ENCODE measurements at regions not wholly inside any gene's neighbourhood (a gene's known extent, or its start where the extent isn't known, plus 50 kb on each side); places are given as distances from the start of the nearest gene placed in this dataset.

- DNase-seq (ENCODE audit: low read depth): no peak
- no peak overlapping the region for H3K4me3 ChIP-seq (ENCODE audit: control insufficient read depth, low read depth, low read length)
- TF ChIP-seq CTCF (IDR thresholded peaks at IDR 0.05; ENCODE audit: control insufficient read depth, insufficient read depth, low read depth, low read length, missing control alignments): no peak
These were observed 145.4 kb upstream of the MPDZ start for GRCh38 chr9:13424872-13425271.

- no peak for TF ChIP-seq CTCF (IDR thresholded peaks at IDR 0.05; ENCODE audit: control insufficient read depth, insufficient read depth, low read depth, low read length, missing control alignments)
- DNase-seq (ENCODE audit: low read depth): no peak
- no peak overlapping the region for H3K4me3 ChIP-seq (ENCODE audit: control insufficient read depth, low read depth, low read length)
These were observed 144.7 kb upstream of the MPDZ start for GRCh38 chr9:13424204-13424603.

- no peak for DNase-seq (ENCODE audit: low read depth)
- no peak for TF ChIP-seq CTCF (IDR thresholded peaks at IDR 0.05; ENCODE audit: control insufficient read depth, insufficient read depth, low read depth, low read length, missing control alignments)
- no peak overlapping the region for H3K4me3 ChIP-seq (ENCODE audit: control insufficient read depth, low read depth, low read length)
These were observed 134.9 kb upstream of the MPDZ start for GRCh38 chr9:13414349-13414748.

GRCh38 chr9:13412331-13412730, 132.8 kb upstream of the MPDZ start:
- no peak for DNase-seq (ENCODE audit: low read depth)
- TF ChIP-seq CTCF (IDR thresholded peaks at IDR 0.05; ENCODE audit: control insufficient read depth, insufficient read depth, low read depth, low read length, missing control alignments): no peak
- H3K4me3 ChIP-seq (ENCODE audit: control insufficient read depth, low read depth, low read length): no peak overlapping the region

- H3K4me3 ChIP-seq (ENCODE audit: control insufficient read depth, low read depth, low read length): no peak overlapping the region
- TF ChIP-seq CTCF (IDR thresholded peaks at IDR 0.05; ENCODE audit: control insufficient read depth, insufficient read depth, low read depth, low read length, missing control alignments): no peak
- no peak for DNase-seq (ENCODE audit: low read depth)
These were observed 132.3 kb upstream of the MPDZ start for GRCh38 chr9:13411791-13412190.

- no peak for TF ChIP-seq CTCF (IDR thresholded peaks at IDR 0.05; ENCODE audit: control insufficient read depth, insufficient read depth, low read depth, low read length, missing control alignments)
- no peak for DNase-seq (ENCODE audit: low read depth)
- H3K4me3 ChIP-seq (ENCODE audit: control insufficient read depth, low read depth, low read length): no peak overlapping the region
These were observed 131.1 kb upstream of the MPDZ start for GRCh38 chr9:13410566-13411031.

GRCh38 chr9:13397661-13398060, 118.2 kb upstream of the MPDZ start:
- TF ChIP-seq CTCF (IDR thresholded peaks at IDR 0.05; ENCODE audit: control insufficient read depth, insufficient read depth, low read depth, low read length, missing control alignments): no peak
- no peak for DNase-seq (ENCODE audit: low read depth)

More at GRCh38 chr9:13397661-13398060, 118.2 kb upstream of the MPDZ start:
- H3K4me3 ChIP-seq (ENCODE audit: control insufficient read depth, low read depth, low read length): no peak overlapping the region

Measured in AG09309 (cell line).